ENCODE measurements at regions not wholly inside any gene's neighbourhood (a gene's known extent, or its start where the extent isn't known, plus 50 kb on each side); places are given as distances from the start of the nearest gene placed in this dataset.
A peak's percentile ranks its signal among the peaks of the same experiment; 100 is the strongest.

DNA sequence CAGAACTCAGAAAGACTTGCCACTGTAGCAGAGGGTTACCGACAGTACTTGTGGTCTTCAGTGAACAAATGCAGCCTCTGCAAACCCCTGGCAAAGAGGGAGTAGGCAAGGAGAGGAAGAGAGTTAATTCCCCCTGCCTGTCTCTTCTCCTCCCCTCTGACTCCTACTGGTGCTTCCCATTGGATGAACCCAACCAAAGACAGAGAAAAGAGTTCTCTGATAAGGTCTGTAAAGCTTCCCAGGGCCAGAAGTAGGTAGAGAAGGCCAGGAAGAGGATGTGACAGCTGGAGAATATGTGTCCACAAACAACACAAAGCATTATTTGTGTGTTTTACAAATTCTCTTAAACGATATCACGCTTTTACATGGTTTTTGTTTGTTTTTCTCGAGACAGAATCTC is 66.6 kb upstream of the GPCPD1 start:
- Histone ChIP-seq H3K4me1 (peaks cover 0 to 27% (median 0%) of the 10 kb centered on the region in 9 donors), H3K27me3 (no peaks in the 10 kb centered on the region), H3K9me3 (no peaks in the 10 kb centered on the region), H3K36me3 (no peaks in the 10 kb centered on the region), H3K27ac (no peak overlapping the region), H3K4me3 (no peak overlapping the region)
- no peak for ATAC-seq
- WGBS, 2 donors: 86 to 92% methylated on average over 4 of the region's 4 CpGs
- no peak for DNase-seq
- TF ChIP-seq, protein P1, sequence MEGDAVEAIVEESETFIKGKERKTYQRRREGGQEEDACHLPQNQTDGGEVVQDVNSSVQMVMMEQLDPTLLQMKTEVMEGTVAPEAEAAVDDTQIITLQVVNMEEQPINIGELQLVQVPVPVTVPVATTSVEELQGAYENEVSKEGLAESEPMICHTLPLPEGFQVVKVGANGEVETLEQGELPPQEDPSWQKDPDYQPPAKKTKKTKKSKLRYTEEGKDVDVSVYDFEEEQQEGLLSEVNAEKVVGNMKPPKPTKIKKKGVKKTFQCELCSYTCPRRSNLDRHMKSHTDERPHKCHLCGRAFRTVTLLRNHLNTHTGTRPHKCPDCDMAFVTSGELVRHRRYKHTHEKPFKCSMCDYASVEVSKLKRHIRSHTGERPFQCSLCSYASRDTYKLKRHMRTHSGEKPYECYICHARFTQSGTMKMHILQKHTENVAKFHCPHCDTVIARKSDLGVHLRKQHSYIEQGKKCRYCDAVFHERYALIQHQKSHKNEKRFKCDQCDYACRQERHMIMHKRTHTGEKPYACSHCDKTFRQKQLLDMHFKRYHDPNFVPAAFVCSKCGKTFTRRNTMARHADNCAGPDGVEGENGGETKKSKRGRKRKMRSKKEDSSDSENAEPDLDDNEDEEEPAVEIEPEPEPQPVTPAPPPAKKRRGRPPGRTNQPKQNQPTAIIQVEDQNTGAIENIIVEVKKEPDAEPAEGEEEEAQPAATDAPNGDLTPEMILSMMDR (IDR thresholded peaks at IDR 0.05): no peak
- intact Hi-C loops (cut with DNase I): no loop called here

DNA sequence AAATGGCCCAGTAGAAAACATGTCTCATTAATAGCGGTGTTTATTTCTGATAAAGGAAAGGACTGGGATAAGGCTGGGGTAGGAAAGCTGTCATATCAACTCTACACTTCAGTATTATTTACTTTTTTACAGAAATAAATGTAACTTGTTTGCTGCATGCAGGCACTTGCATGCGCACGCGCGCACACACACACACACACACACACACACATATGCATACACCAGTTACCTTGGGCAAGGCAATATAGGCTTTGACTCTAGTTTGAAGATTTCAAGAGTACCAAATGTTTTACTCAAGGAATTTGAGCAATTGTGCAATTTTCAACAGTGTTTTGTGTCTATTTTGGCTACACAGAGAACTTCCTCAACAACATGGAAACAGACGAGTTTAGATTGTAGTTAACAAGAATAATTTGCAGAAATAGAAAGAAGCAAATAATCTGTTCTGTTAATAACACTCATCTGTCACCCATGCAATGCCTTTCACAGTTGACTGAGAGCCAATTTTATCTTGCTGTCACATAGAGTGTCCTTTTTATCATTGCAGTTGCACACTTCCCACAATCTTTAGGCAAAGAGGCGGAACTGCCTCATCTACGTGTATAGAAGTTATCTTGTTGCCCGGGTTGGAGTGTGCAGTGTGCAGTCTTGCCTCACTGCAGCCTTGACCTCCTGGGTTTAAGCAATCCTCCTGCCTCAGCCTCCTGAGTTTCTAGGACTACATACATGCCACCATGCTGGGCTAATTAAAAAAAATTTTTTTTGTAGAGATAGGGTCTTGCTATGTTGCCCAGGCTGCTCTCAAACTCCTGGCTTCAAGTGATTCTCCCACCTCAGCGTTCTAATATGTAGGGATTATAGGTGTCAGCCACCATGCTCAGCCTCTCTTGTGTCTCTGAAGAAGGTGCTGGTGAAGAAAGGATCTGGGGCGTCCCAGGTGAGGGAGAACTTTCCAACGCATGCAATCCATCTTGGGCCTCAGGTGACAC is 64.6 kb upstream of the GPCPD1 start:
- peaks cover 0 to 27% (median 0%) of the 10 kb centered on the region in 9 donors for H3K4me1 ChIP-seq
- H3K27ac ChIP-seq: peak overlapping the region in 1 of 10 donors; percentile 64
- ATAC-seq (peak in 3 of 8 donors; percentile 58 to 68 (median 63)), DNase-seq (no peak)
- no peaks in the 10 kb centered on the region for H3K27me3 ChIP-seq
- no peaks in the 10 kb centered on the region for H3K36me3 ChIP-seq
- H3K9me3 ChIP-seq: no peaks in the 10 kb centered on the region
- 76 to 77% methylated on average over 12 of the region's 12 CpGs for WGBS, 2 donors
- intact Hi-C loops (cut with DNase I): no loop called here
- H3K4me3 ChIP-seq: no peak overlapping the region
- TF ChIP-seq, protein P1 (IDR thresholded peaks at IDR 0.05): no peak

DNA sequence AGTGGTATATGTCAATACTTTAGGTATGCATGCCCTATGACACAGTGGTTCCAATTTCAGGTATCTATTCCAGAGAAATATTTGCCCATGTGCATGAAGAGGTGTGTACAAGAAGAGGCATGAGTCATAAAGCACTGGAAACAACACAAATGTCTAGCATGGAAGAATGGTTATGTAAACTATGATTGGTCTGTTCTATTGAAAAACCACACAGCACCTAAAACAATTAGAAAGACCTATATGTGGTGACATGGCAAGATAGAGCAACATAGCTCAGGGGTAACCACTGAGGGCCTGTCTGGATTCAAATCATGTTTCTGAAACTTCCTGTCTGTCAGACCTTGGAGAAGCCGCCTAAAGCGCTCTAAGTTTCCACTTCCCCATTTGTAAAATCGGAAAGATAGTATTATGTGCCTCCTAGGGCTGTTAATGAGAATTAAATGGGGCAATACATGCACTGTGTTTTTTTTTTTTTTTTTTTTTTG is 63.4 kb upstream of the GPCPD1 start:
- Histone ChIP-seq H3K36me3 (no peaks in the 10 kb centered on the region), H3K27ac (peak overlapping the region in 1 of 10 donors; percentile 64), H3K4me3 (no peak overlapping the region), H3K4me1 (peaks cover 0 to 24% (median 0%) of the 10 kb centered on the region in 9 donors), H3K27me3 (no peaks in the 10 kb centered on the region), H3K9me3 (no peaks in the 10 kb centered on the region)
- TF ChIP-seq, protein P1 (IDR thresholded peaks at IDR 0.05): no peak
- ATAC-seq (peak in 1 of 8 donors; percentile 39), DNase-seq (no peak)
- 77 to 87% methylated on average over 3 of the region's 3 CpGs for WGBS, 2 donors
- intact Hi-C loops (cut with DNase I): no loop called here

DNA sequence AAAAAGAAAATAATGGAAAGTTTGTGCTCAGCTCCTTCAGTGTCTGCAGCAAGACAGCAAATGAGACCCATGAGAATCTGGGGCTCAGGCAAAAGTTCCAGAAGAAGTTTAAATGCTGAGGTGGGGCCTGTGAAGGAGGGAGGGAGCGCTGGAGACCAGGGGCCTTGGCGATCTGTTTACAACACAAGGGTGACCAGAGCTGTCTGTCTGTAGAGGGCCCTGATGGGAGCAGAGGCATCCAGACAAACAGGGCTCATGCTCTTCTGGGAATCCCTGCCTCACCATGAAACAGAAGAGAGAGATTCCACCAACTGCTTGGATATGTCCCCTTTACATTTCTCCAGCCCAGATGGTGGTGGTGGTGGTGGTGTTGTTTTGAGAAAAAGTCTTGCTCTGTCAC is 60.1 kb upstream of the GPCPD1 start:
- H3K36me3 ChIP-seq: no peaks in the 10 kb centered on the region
- 87 to 98% methylated on average over 2 of the region's 2 CpGs for WGBS, 2 donors

More for the DNA sequence above, 60.1 kb upstream of the GPCPD1 start:
- DNase-seq (no peak), ATAC-seq (no peak)
- TF ChIP-seq, protein P1 (IDR thresholded peaks at IDR 0.05): no peak
- Histone ChIP-seq H3K27me3 (no peaks in the 10 kb centered on the region), H3K9me3 (no peaks in the 10 kb centered on the region), H3K4me3 (no peak overlapping the region), H3K27ac (no peak overlapping the region), H3K4me1 (peaks cover 0 to 20% (median 0%) of the 10 kb centered on the region in 9 donors)
- intact Hi-C loops (cut with DNase I): no loop called here

All from heart right ventricle (tissue), 16 donors.